ENCODE measurements at regions not wholly inside any gene's neighbourhood (a gene's known extent, or its start where the extent isn't known, plus 50 kb on each side); places are given as distances from the start of the nearest gene placed in this dataset.
A peak's percentile ranks its signal among the peaks of the same experiment; 100 is the strongest.

GRCh38 chr22:48249713-48250268 lies 1487.3 kb downstream of the TBC1D22A start:
- Histone ChIP-seq H3K4me1 (peaks cover 0 to 16% (median 12%) of the 10 kb centered on the region in 4 donors), H3K9me3 (no peaks in the 10 kb centered on the region), H3K27me3 (peaks cover 0 to 6% (median 0%) of the 10 kb centered on the region in 3 donors), H3K4me3 (no peak overlapping the region), H3K36me3 (no peaks in the 10 kb centered on the region), H3K27ac (no peak overlapping the region)
- intact Hi-C loops (cut with DNase I): no loop called here
- peak; percentile 2 for DNase-seq
- 74 to 87% methylated on average over 7 of the region's 7 CpGs for WGBS, 2 donors
- TF ChIP-seq EP300 (IDR thresholded peaks at IDR 0.05) (no peak), POLR2A (IDR thresholded peaks at IDR 0.05) (no peak), CTCF (IDR thresholded peaks at IDR 0.05) (no peak), POLR2AphosphoS5 (IDR thresholded peaks at IDR 0.05) (no peak)

- H3K27ac ChIP-seq: no peak overlapping the region
- TF ChIP-seq CTCF (IDR thresholded peaks at IDR 0.05) (no peak), EP300 (IDR thresholded peaks at IDR 0.05) (no peak), POLR2A (IDR thresholded peaks at IDR 0.05) (no peak)
- H3K36me3 ChIP-seq: no peaks in the 10 kb centered on the region
- WGBS, 2 donors: 78 to 81% methylated on average over 10 of the region's 12 CpGs
- no peak overlapping the region for H3K4me3 ChIP-seq
- intact Hi-C loops (cut with DNase I): no loop called here
- H3K9me3 ChIP-seq: no peaks in the 10 kb centered on the region
- peak; percentile 33 for DNase-seq
- peaks cover 0 to 6% (median 0%) of the 10 kb centered on the region in 3 donors for H3K27me3 ChIP-seq
- peaks cover 0 to 8% (median 5%) of the 10 kb centered on the region in 4 donors for H3K4me1 ChIP-seq
Measured at GRCh38 chr22:48248901-48249455, 1486.5 kb downstream of the TBC1D22A start.

- WGBS, 2 donors: 88% methylated on average over 7 of the region's 7 CpGs
- no peak overlapping the region for H3K4me3 ChIP-seq
- no peak overlapping the region for H3K27ac ChIP-seq
- H3K36me3 ChIP-seq: no peaks in the 10 kb centered on the region
- intact Hi-C loops (cut with DNase I): no loop called here
- no peaks in the 10 kb centered on the region for H3K4me1 ChIP-seq
- peaks cover 0 to 3% (median 0%) of the 10 kb centered on the region in 3 donors for H3K27me3 ChIP-seq
- H3K9me3 ChIP-seq: no peaks in the 10 kb centered on the region
- peak; percentile 19 for DNase-seq
- TF ChIP-seq EP300 (IDR thresholded peaks at IDR 0.05) (no peak), POLR2A (IDR thresholded peaks at IDR 0.05) (no peak), CTCF (IDR thresholded peaks at IDR 0.05) (no peak), POLR2AphosphoS5 (IDR thresholded peaks at IDR 0.05) (no peak)
Measured at GRCh38 chr22:48247829-48248228, 1485.4 kb downstream of the TBC1D22A start.

GRCh38 chr22:48245196-48245485 lies 1482.7 kb downstream of the TBC1D22A start:
- no peaks in the 10 kb centered on the region for H3K36me3 ChIP-seq
- no peak overlapping the region for H3K27ac ChIP-seq
- no peak for DNase-seq
- WGBS, 2 donors: 37 to 75% methylated on average over 2 of the region's 2 CpGs
- no peak for TF ChIP-seq CTCF (IDR thresholded peaks at IDR 0.05)
- TF ChIP-seq POLR2AphosphoS5 (IDR thresholded peaks at IDR 0.05): no peak
- no peak for TF ChIP-seq EP300 (IDR thresholded peaks at IDR 0.05)
- TF ChIP-seq POLR2A (IDR thresholded peaks at IDR 0.05): no peak
- intact Hi-C loops (cut with DNase I): no loop called here
- no peaks in the 10 kb centered on the region for H3K9me3 ChIP-seq
- peaks cover 0 to under 1% (median 0%) of the 10 kb centered on the region in 3 donors for H3K27me3 ChIP-seq
- H3K4me1 ChIP-seq: no peaks in the 10 kb centered on the region
- no peak overlapping the region for H3K4me3 ChIP-seq
